Right ventricle myocardium superior (tissue), 1 donor: ENCODE measurements at regions not wholly inside any gene's neighbourhood (a gene's known extent, or its start where the extent isn't known, plus 50 kb on each side); places are given as distances from the start of the nearest gene placed in this dataset.

ENCODE experiments used
- ATAC-seq: fragments of 200-7000 bp; cut with Tn5 transposase; one replicate; pipeline ENCODE4 v1.9.1; 2020; ENCODE audit warnings: mild to moderate bottlenecking; ENCODE audit not compliant: poor library complexity
- DNase-seq: peaks from one replicate; pipeline ENCODE4 v3.0.0-alpha.2; 2020
- intact Hi-C: fragments of 100-400 bp; cut with DNase I; formaldehyde crosslinking; loops from one replicate; pipeline ENCODE4 v1.11.2; 2022
- donor health status: DM: no; HTN: yes; CAD: no; lungs with severe emphysema.

DNA sequence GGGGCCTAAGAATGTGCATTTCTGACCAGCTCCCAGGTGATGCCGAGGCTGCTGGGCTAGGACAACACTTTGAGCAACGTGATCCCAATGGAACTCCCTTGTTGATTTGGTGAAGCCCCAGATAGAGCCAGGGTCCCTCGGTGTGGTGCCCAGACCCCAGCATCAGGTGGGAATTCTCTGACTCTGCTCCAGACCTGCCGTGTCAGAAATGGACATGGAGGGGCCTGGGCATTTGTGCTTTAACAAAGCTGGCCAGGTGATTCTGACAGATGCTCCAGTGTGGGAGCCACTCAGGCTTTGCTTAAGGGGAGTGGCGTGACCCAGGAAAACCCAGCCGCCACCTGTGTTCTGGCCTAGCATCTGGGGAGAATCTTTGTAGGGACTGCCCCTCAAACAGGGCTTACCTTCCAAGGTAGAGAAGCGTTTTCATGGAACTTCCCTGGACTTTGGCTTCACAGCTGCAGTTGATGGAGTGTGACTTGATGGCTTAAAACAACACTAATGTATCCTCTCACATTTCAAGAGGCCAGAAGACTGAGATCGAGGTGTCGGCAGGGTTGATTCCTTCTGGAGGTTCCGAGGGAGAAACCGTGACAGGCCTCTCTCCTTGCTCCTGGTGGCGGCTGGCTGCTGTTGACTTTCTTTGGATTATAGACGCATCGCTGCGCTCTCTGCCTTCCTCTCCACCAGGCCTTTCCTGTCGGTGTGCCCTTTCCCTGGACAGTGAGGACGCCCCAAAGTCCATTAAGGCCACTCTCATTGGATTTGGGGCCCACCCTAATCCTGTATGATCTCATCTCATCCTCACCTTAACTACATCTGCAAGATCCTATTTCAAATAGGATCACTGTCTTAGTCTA, 57.0 kb upstream of the HDAC4 start:
- no peak for DNase-seq
- no peak for ATAC-seq
- intact Hi-C loops, result no loop called here

GRCh38 chr2:239456940-239457339, 56.1 kb upstream of the HDAC4 start:
- no peak for ATAC-seq
- intact Hi-C loops, result no loop called here
- DNase-seq, result no peak

GRCh38 chr2:239455436-239456203, 54.8 kb upstream of the HDAC4 start:
- intact Hi-C loops, result no loop called here
- DNase-seq (no peak), ATAC-seq (no peak)

DNA sequence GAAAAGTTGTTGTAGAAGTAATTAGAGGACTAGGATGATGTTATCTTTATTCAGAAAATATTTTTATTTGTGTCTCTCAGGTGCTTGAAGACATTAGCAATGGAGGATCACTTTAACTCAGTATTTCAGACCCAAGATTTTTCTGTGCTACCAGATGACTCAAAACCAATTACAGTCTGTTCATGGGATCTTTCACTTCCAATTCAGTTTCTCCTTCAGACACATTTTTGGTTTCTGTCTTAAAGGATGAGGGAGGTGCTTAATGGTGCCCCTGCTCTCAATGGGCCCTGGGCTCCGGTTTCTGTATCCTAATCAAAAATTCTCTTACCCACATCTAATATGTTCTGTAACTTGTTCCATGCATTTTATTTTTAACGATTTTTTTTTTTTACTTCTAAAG, 53.7 kb upstream of the HDAC4 start:
- DNase-seq (no peak), ATAC-seq (no peak)
- intact Hi-C loops, result no loop called here
